Daoy (cell line): ENCODE measurements at regions not wholly inside any gene's neighbourhood (a gene's known extent, or its start where the extent isn't known, plus 50 kb on each side); places are given as distances from the start of the nearest gene placed in this dataset.

ENCODE experiments used
- DNase-seq: peaks from one replicate; pipeline ENCODE4 v3.0.0-alpha.2; 2015; ENCODE audit warnings: low read depth

DNA sequence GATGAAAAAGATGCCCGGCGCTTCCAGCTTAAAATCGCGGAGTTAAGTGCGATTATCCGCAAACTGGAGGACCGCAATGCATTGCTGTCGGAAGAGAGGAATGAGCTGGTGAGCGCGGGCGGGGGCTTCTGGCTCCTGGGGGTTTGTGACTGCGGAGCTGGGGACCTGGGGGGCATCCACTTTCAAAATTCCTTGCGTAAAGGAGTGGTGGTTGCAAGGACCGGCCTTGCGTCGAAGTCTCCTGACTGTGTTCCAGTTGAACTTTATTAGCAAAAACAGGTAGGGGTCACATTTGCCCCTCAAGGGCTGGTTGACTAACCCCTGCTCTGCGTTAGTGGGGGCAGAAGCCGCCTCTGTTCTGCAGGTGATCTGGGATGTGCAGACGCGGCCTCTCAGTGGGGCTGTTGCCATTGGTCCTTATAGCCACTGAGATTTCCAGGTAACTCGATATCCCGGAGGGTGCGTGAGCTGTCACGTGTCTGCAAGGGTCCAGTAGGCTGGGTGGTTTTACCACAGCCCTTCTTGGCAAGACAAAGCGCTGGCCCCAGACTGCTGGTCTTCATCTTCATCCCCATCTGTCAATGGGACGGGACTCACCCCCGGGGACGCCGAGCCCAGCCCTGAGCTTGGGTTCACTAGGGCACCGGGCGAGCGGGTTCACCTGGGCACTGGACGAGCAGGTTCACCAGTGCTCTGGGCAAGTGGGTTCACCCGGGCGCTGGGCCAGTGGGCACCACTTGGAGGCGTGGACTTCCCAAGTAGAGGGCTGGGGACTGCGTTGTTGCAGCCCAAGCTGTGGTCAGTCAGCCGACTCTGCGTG, 51.5 kb upstream of the DPYSL4 start:
- no peak for DNase-seq

- DNase-seq, result no peak
Measured at GRCh38 chr10:132136097-132136521, 50.6 kb upstream of the DPYSL4 start.

DNA sequence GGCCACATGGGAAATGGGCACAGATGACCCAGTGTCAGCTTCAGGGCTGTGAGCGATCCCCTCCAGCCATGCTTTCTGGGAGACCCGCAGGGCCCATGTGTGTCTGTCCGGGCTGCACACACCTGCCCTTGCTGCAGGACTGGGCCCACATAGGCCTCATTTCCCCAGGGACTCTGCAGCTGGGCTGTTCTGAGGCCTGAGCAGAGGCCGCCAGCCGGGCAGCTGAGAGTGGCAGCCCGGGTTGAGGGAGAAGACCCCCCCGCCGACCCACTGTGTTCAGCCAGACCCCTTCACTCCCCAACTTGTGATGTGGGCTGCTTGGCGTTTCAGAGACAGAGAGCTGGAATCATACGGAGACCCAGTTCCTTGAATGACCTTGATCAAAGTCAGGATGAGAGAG, 50.1 kb upstream of the DPYSL4 start:
- no peak for DNase-seq
